HepG2 (cell line): ENCODE measurements at regions not wholly inside any gene's neighbourhood (a gene's known extent, or its start where the extent isn't known, plus 50 kb on each side); places are given as distances from the start of the nearest gene placed in this dataset.
"Not testable (repeated sequence)": the region's sequence is repeated elsewhere in the genome, so short reads cannot be mapped to it uniquely, and the experiment has no call there.

Experiments used
- CTCF ChIP-seq: sonication (generic); formaldehyde crosslinking; IDR thresholded peaks from 2 replicates; pipeline ENCODE4 v1.5.0; 2020; ENCODE audit warnings: mild to moderate bottlenecking, missing genetic modification reagents, moderate library complexity
- PHF21A ChIP-seq: sonication (generic); formaldehyde crosslinking; IDR thresholded peaks from 2 replicates; pipeline ENCODE4 v1.5.0; 2020; ENCODE audit warnings: mild to moderate bottlenecking, missing genetic modification reagents
- PPARG ChIP-seq: conservative IDR thresholded peaks from 2 replicates; pipeline ENCODE4 v1.6.1; 2016; ENCODE audit warnings: missing biosample characterization, missing genetic modification reagents
- SYNCRIP ChIP-seq: fragments of 200-400 bp; formaldehyde crosslinking; IDR thresholded peaks from 2 replicates; pipeline ENCODE4 v1.6.1; 2018; ENCODE audit warnings: mild to moderate bottlenecking, low read depth, low read length; ENCODE audit not compliant: insufficient read depth
- ZBTB34 ChIP-seq: sonication (generic); formaldehyde crosslinking; IDR thresholded peaks from 2 replicates; pipeline ENCODE4 v1.8.0; 2022; ENCODE audit warnings: mild to moderate bottlenecking, missing genetic modification reagents
- ZFP36 ChIP-seq: fragments of 150-350 bp; IDR thresholded peaks from 2 replicates; pipeline ENCODE4 v1.6.1; 2018; ENCODE audit warnings: borderline replicate concordance, low read length, low read depth; ENCODE audit not compliant: partially characterized antibody

GRCh38 chr16:16559179-16559740 is 180.3 kb downstream of the NPIPA7 start:
- not testable (repeated sequence) for TF ChIP-seq ZBTB34 (CRISPR knock-in tag); PHF21A (CRISPR knock-in tag); ZFP36; CTCF (CRISPR knock-in tag); PPARG (CRISPR knock-in tag); SYNCRIP
